ENCODE measurements at regions not wholly inside any gene's neighbourhood (a gene's known extent, or its start where the extent isn't known, plus 50 kb on each side); places are given as distances from the start of the nearest gene placed in this dataset.

DNA sequence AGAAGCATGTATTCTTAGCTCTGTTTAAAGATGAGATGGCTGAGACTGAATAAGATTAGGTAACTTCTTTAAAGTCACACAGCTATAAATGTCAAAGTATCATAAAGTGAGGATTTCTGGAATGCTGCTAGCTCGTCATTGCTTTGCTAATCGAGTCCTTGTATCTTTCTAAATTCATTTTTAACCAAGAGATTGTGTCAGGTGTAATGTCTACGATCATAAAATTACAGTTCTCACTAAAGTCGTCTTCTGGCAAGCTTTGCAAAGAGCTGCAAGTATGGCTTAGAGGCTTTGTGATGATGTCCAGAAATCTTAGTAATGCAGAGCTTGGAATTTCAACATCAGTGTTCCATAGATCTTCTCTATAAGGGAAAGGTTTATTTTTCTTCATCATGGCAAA, 569.8 kb downstream of the LMO4 start:
- ATAC-seq (no peak), DNase-seq (no peak)
- H3K4me1 ChIP-seq, result peaks cover 0 to 3% (median 0%) of the 10 kb centered on the region in 12 donors
- intact Hi-C loops (cut with DNase I), result no loop called here
- 57 to 66% (median 58%) methylated on average over 4 of the region's 4 CpGs for WGBS, 4 donors
- no peak overlapping the region for H3K4me3 ChIP-seq
- H3K9me3 ChIP-seq, result no peaks in the 10 kb centered on the region
- no peak overlapping the region for H3K27ac ChIP-seq
- H3K36me3 ChIP-seq, result no peaks in the 10 kb centered on the region
- no peak for TF ChIP-seq POLR2A (IDR thresholded peaks at IDR 0.05)
- TF ChIP-seq, protein P1, sequence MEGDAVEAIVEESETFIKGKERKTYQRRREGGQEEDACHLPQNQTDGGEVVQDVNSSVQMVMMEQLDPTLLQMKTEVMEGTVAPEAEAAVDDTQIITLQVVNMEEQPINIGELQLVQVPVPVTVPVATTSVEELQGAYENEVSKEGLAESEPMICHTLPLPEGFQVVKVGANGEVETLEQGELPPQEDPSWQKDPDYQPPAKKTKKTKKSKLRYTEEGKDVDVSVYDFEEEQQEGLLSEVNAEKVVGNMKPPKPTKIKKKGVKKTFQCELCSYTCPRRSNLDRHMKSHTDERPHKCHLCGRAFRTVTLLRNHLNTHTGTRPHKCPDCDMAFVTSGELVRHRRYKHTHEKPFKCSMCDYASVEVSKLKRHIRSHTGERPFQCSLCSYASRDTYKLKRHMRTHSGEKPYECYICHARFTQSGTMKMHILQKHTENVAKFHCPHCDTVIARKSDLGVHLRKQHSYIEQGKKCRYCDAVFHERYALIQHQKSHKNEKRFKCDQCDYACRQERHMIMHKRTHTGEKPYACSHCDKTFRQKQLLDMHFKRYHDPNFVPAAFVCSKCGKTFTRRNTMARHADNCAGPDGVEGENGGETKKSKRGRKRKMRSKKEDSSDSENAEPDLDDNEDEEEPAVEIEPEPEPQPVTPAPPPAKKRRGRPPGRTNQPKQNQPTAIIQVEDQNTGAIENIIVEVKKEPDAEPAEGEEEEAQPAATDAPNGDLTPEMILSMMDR (IDR thresholded peaks at IDR 0.05), result no peak
- no peaks in the 10 kb centered on the region for H3K27me3 ChIP-seq

DNA sequence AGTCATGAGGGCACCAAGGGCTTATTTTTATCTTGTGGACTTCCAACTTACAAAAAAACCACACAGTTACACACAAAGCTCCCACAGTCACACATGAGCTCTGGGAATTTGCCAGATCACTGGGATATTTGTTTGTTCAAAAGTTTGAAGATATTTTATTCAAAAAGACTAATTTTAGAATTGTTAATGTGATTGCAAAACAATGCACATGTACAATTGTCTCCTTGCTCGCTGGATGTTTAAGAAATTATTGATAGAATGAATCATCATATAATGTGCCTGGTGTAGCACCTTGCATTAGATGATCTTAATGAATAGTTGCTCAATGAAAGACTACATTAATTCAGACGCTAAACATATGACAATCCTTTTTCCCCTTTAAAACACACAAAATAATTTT, 570.3 kb downstream of the LMO4 start:
- no peak for TF ChIP-seq POLR2A (IDR thresholded peaks at IDR 0.05)
- TF ChIP-seq, protein P1 (IDR thresholded peaks at IDR 0.05), result no peak

DNA sequence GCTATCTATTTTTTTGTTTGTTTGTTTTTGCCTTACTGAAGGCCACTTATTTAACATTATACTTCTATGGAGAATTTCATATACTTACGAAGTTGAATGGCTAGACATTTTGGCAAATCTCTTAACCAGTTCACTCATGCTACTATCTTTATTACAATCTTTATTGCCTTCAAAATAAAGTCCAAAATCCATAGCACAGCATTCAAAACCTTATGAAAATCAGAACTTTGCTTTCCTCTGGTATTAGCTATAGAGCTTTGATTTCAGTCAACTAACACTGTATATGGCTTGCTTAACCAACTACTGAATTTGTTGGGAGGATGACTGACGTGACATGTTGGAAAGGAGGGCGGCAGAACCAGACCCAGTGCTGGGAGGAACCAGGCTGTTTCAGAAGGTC, 571.1 kb downstream of the LMO4 start:
- no peak for DNase-seq
- H3K4me1 ChIP-seq, result peaks cover 0 to 3% (median 0%) of the 10 kb centered on the region in 12 donors
- no peak overlapping the region for H3K27ac ChIP-seq
- WGBS, 4 donors, result 84 to 90% (median 86%) methylated on average over 3 of the region's 3 CpGs
- ATAC-seq, result no peak
- H3K9me3 ChIP-seq, result no peaks in the 10 kb centered on the region
- H3K36me3 ChIP-seq, result no peaks in the 10 kb centered on the region
- H3K27me3 ChIP-seq, result no peaks in the 10 kb centered on the region
- intact Hi-C loops (cut with DNase I), result no loop called here
- no peak for TF ChIP-seq POLR2A (IDR thresholded peaks at IDR 0.05)
- TF ChIP-seq, protein P1 (IDR thresholded peaks at IDR 0.05), result no peak
- H3K4me3 ChIP-seq, result no peak overlapping the region

More for the DNA sequence above, 570.3 kb downstream of the LMO4 start:
- 30 to 65% (median 57%) methylated on average over 2 of the region's 2 CpGs for WGBS, 4 donors
- no peak overlapping the region for H3K27ac ChIP-seq
- no peaks in the 10 kb centered on the region for H3K36me3 ChIP-seq
- peaks cover 0 to 3% (median 0%) of the 10 kb centered on the region in 12 donors for H3K4me1 ChIP-seq
- intact Hi-C loops (cut with DNase I), result no loop called here
- no peak for ATAC-seq
- H3K9me3 ChIP-seq, result no peaks in the 10 kb centered on the region
- no peaks in the 10 kb centered on the region for H3K27me3 ChIP-seq
- H3K4me3 ChIP-seq, result no peak overlapping the region
- no peak for DNase-seq

DNA sequence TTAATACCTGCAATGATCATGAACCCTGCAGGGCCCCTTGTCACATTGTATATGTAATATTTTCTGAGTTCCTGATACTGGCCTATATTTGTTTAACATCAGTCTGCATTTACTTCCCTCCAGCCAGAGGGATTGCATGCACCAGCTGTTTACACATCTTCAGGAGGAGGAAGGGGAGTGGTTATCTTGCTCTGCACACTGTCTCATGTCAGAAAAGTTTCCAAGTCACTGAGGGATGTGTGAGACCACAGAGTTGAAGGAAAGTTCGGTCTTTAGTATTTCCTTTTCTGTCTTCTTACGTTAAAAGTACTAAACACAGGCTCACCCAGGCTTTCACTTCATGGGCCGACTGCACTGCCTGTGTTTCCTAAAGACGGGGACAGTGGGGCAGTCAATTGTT, 574.1 kb downstream of the LMO4 start:
- 28 to 39% (median 36%) methylated on average over 4 of the region's 4 CpGs for WGBS, 4 donors
- ATAC-seq, result peak; percentile 59 to 84 (median 70)

More for the DNA sequence above, 574.1 kb downstream of the LMO4 start:
- Histone ChIP-seq H3K27ac (peak overlapping the region in 1 of 12 donors; percentile 48), H3K4me3 (no peak overlapping the region), H3K4me1 (peaks cover 0 to 3% (median 0%) of the 10 kb centered on the region in 12 donors), H3K36me3 (no peaks in the 10 kb centered on the region), H3K9me3 (no peaks in the 10 kb centered on the region), H3K27me3 (no peaks in the 10 kb centered on the region)
- intact Hi-C loops (cut with DNase I), result no loop called here
- DNase-seq, result peak in 1 of 5 donors; percentile 10
- TF ChIP-seq POLR2A (IDR thresholded peaks at IDR 0.05), result no peak
- TF ChIP-seq, protein P1 (IDR thresholded peaks at IDR 0.05), result no peak
